ENCODE measurements at regions not wholly inside any gene's neighbourhood (a gene's known extent, or its start where the extent isn't known, plus 50 kb on each side); places are given as distances from the start of the nearest gene placed in this dataset.
"Not testable (repeated sequence)": the region's sequence is repeated elsewhere in the genome, so short reads cannot be mapped to it uniquely, and the experiment has no call there.

- TF ChIP-seq POLR2A, CTCF (IDR thresholded peaks at IDR 0.05): not testable (repeated sequence)
Observed at GRCh38 chr21:33992412-33992811, 76.8 kb upstream of the ATP5PO start.

Measured in body of pancreas (tissue), 4 donors.